Tibial nerve (tissue), 4 donors: ENCODE measurements at regions not wholly inside any gene's neighbourhood (a gene's known extent, or its start where the extent isn't known, plus 50 kb on each side); places are given as distances from the start of the nearest gene placed in this dataset.
"Not testable (repeated sequence)": the region's sequence is repeated elsewhere in the genome, so short reads cannot be mapped to it uniquely, and the experiment has no call there.

Experiments
- DNase-seq, 2 donors: peaks; one replicate each; pipeline ENCODE4 v3.0.0-alpha.2; 2019; ENCODE audit warnings: low spot score in 2 of 2
- H3K27ac ChIP-seq, 4 donors: fragments of 200-600 bp; sonication (generic) in 3 of 4; one replicate each; pipeline ENCODE4 v1.5.1; 2017 to 2019; ENCODE audit warnings: mild to moderate bottlenecking in 1 of 4
- H3K27me3 ChIP-seq, 2 donors: fragments of 200-600 bp; sonication (generic) in 1 of 2; one replicate each; pipeline versions ENCODE4 v1.5.1 to v1.6.0; 2017 to 2019
- H3K36me3 ChIP-seq, 3 donors: fragments of 200-600 bp; sonication (generic); one replicate each; pipeline ENCODE4 v1.5.1; 2018 to 2019
- H3K4me1 ChIP-seq, 4 donors: fragments of 200-600 bp; sonication (generic) in 3 of 4; one replicate each; pipeline ENCODE4 v1.5.1; 2017 to 2019
- H3K4me3 ChIP-seq, 4 donors: fragments of 200-600 bp; sonication (generic) in 3 of 4; one replicate each; pipeline ENCODE4 v1.5.1; 2017 to 2019; ENCODE audit warnings: mild to moderate bottlenecking in 1 of 4, moderate library complexity in 1 of 4
- H3K9me3 ChIP-seq, 4 donors: fragments of 200-600 bp; sonication (generic) in 3 of 4; one replicate each; pipeline ENCODE4 v1.5.1; 2017 to 2019
- CTCF ChIP-seq, 5 experiments: fragments of 200-600 bp in 3 of 5; fragments of 450-650 bp in 2 of 5; sonication (generic) in 3 of 5; IDR thresholded peaks; one replicate each; pipeline ENCODE4 v1.5.1; 2016 to 2019; ENCODE audit warnings: antibody characterized with exemption in 5 of 5, mild to moderate bottlenecking in 3 of 5, moderate library complexity in 2 of 5
- EP300 ChIP-seq, 2 donors: sonication (generic); formaldehyde crosslinking; IDR thresholded peaks; one replicate each; pipeline ENCODE4 v1.6.1; 2017; ENCODE audit warnings: antibody characterized with exemption in 2 of 2, mild to moderate bottlenecking in 1 of 2
- POLR2A ChIP-seq, 2 donors: fragments of 450-650 bp; IDR thresholded peaks; one replicate each; pipeline ENCODE4 v1.6.1; 2017; ENCODE audit warnings: antibody characterized with exemption in 2 of 2, mild to moderate bottlenecking in 2 of 2, moderate library complexity in 2 of 2
- WGBS, 2 donors: methylation state at CpG; one replicate each; pipeline ENCODE4 v1.1.5; 2018; 5-methylcytosine and 5-hydroxymethylcytosine counted together

DNA sequence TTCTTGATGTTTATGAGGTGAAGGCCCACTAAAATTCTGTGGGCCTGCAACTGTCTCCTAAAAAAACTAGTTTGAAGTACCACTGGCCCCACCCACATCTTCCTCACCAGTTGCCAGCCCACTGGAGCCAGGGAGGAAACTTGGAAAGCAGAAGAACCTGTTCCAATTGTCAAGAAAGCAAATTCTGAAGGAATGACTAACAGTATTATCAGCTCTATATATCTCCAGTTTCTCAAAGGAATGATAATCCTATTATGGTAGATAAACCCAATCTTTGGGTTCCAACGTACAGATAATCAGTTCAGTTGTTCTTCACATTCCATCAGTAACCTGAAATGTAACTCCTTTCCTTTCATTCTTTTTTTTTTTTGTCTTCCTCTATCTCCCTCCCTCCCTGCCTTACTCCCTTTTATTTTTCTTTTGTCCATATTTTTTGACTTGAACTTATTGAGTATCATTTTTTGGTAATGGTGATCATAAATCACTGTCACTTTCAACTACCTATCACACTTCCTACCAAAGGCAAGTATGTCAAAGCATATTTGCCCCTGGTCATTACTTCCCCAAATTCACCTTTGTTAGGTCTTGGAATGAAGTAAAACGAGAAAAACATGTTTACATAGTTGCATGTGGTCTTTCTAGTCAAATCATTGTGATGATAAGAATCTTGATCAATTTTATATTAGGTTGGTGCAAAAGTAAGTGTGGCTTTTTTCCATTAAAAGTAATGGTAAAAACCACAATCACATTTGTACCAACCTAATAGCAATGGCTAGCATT, 943.4 kb downstream of the TTLL7 start:
- no peak for DNase-seq
- Histone ChIP-seq H3K4me3 (no peak overlapping the region), H3K9me3 (peaks cover 0 to 14% (median 0%) of the 10 kb centered on the region in 4 donors), H3K4me1 (no peaks in the 10 kb centered on the region), H3K36me3 (no peaks in the 10 kb centered on the region), H3K27ac (no peak overlapping the region), H3K27me3 (no peaks in the 10 kb centered on the region)
- TF ChIP-seq EP300 (IDR thresholded peaks at IDR 0.05) (no peak), POLR2A (IDR thresholded peaks at IDR 0.05) (no peak), CTCF (IDR thresholded peaks at IDR 0.05) (no peak)
- WGBS, 2 donors, result 76 to 85% methylated on average over 2 of the region's 2 CpGs

GRCh38 chr1:83053446-83053845, 945.5 kb downstream of the TTLL7 start:
- TF ChIP-seq EP300 (IDR thresholded peaks at IDR 0.05), result no peak
- 64 to 72% methylated on average over 4 of the region's 4 CpGs for WGBS, 2 donors
- peaks cover 0 to 17% (median 2%) of the 10 kb centered on the region in 4 donors for H3K9me3 ChIP-seq
- no peak overlapping the region for H3K27ac ChIP-seq
- H3K27me3 ChIP-seq, result no peaks in the 10 kb centered on the region
- H3K4me1 ChIP-seq, result no peaks in the 10 kb centered on the region
- no peak for DNase-seq
- H3K36me3 ChIP-seq, result no peaks in the 10 kb centered on the region
- H3K4me3 ChIP-seq, result no peak overlapping the region

- Histone ChIP-seq H3K4me3 (no peak overlapping the region), H3K4me1 (no peaks in the 10 kb centered on the region), H3K36me3 (no peaks in the 10 kb centered on the region), H3K27ac (no peak overlapping the region), H3K27me3 (no peaks in the 10 kb centered on the region), H3K9me3 (peaks cover 0 to 17% (median 2%) of the 10 kb centered on the region in 4 donors)
- DNase-seq, result no peak
- no peak for TF ChIP-seq EP300 (IDR thresholded peaks at IDR 0.05)
Measured at GRCh38 chr1:83052865-83053264, 946.1 kb downstream of the TTLL7 start.

GRCh38 chr1:83051053-83051452, 947.9 kb downstream of the TTLL7 start:
- peaks cover 0 to 17% (median 2%) of the 10 kb centered on the region in 4 donors for H3K9me3 ChIP-seq
- not testable (repeated sequence) for H3K36me3 ChIP-seq, H3K4me3 ChIP-seq, DNase-seq, H3K27me3 ChIP-seq, H3K27ac ChIP-seq, H3K4me1 ChIP-seq
- 89 to 94% methylated on average over 3 of the region's 3 CpGs for WGBS, 2 donors

DNA sequence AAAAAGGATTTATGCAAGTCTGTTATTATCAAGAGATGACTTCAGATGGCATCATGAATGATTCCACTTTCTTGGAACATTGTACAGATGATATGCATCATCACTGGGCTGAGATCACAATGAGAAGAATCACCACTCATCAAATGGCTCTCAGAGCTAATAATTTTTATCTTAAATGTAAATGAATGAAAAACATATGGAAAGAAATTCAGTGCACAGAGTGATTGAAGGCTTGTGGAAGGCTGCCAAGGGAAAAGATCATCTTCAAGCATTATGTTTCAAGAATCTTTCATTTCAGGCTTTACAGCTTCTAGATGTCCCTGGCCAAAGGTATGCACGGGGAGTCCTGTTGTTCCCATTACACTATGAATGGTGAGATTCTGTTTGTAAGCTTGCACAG, 955.7 kb downstream of the TTLL7 start:
- no peak for DNase-seq
- H3K27ac ChIP-seq, result no peak overlapping the region
- TF ChIP-seq CTCF (IDR thresholded peaks at IDR 0.05), result no peak
- TF ChIP-seq POLR2A (IDR thresholded peaks at IDR 0.05), result no peak
- no peak for TF ChIP-seq EP300 (IDR thresholded peaks at IDR 0.05)
- H3K9me3 ChIP-seq, result no peaks in the 10 kb centered on the region
- H3K36me3 ChIP-seq, result no peaks in the 10 kb centered on the region
- H3K4me3 ChIP-seq, result no peak overlapping the region
- WGBS, 2 donors, result 72 to 73% methylated on average over 1 of the region's 1 CpG
- H3K27me3 ChIP-seq, result no peaks in the 10 kb centered on the region
- H3K4me1 ChIP-seq, result no peaks in the 10 kb centered on the region

DNA sequence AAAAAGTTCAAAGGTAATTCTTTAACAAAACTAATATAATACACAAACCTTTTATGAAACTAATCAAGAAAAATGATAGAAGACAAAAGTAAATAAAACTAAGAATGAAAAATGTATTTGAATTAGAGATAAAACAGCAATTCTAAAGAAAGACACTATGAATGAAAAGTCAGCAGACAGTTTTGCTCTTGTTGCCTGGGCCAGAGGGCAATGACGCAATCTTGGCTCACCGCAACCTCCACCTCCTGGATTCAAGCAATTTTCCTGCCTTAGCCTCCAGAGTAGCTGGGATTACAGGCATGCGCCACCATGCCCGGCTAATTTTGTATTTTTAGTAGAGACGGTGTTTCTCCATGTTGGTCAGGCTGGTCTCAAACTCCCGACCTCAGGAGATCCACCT, 959.8 kb downstream of the TTLL7 start:
- H3K27ac ChIP-seq, H3K36me3 ChIP-seq, H3K9me3 ChIP-seq, DNase-seq, H3K4me3 ChIP-seq, H3K4me1 ChIP-seq, H3K27me3 ChIP-seq: not testable (repeated sequence)
- WGBS, 2 donors, result 95% methylated on average over 6 of the region's 6 CpGs

GRCh38 chr1:83034851-83035250, 964.1 kb downstream of the TTLL7 start:
- Histone ChIP-seq H3K4me3 (no peak overlapping the region), H3K27ac (no peak overlapping the region), H3K4me1 (no peaks in the 10 kb centered on the region), H3K36me3 (no peaks in the 10 kb centered on the region), H3K9me3 (peaks cover 0 to 10% (median 0%) of the 10 kb centered on the region in 4 donors), H3K27me3 (no peaks in the 10 kb centered on the region)
- TF ChIP-seq EP300 (IDR thresholded peaks at IDR 0.05), result no peak
- no peak for TF ChIP-seq CTCF (IDR thresholded peaks at IDR 0.05)
- no peak for TF ChIP-seq POLR2A (IDR thresholded peaks at IDR 0.05)
- no peak for DNase-seq
- WGBS, 2 donors, result 84 to 86% methylated on average over 5 of the region's 5 CpGs
